ENCODE measurements at regions not wholly inside any gene's neighbourhood (a gene's known extent, or its start where the extent isn't known, plus 50 kb on each side); places are given as distances from the start of the nearest gene placed in this dataset.

DNA sequence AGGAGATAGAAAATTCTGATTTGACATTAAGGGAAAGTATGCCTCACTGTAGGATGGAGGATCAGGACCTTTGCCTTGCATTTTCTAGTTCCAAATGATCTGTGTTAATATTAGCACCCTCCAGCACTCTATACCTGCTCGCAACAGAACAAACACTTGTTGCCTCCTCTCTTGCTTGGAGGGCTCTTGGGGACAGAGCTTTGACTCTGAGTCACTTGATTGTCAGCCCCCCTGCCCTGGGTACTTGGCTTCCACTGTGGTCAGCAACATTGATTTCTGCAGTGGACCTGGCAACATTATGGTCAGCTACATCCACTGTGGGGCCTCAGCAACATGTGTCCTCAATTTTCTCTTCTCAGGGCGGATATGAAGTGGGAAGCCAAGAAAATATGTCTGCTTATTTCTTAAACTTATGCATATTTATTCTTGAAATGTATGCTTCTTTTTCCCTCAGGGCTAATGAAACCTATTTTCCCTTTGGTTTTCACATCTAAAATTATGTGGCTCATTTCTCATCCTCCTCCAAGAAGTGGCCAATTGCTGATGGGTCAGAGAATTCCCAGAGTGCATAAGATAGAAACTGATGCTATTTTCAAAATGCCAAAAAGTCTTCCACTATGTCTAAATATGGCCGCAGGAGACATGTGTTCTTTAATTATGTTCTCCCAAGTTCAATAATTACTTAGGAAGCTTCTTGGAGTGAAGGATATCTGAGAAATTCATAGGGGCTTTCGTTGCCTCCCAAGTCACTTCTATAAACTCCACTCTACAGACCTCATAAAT, 94.6 kb upstream of the SMIM36 start:
- H3K4me1 ChIP-seq, result peaks cover 40% of the 10 kb centered on the region
- H3K9me3 ChIP-seq, result no peaks in the 10 kb centered on the region
- H3K27ac ChIP-seq, result peak overlapping the region; percentile 33
- H3K27me3 ChIP-seq, result no peaks in the 10 kb centered on the region
- no peak overlapping the region for H3K4me3 ChIP-seq
- intact Hi-C loops (cut with DNase I), result loop anchor here (10.0 kb wide), 1 partner anchor 81 kb away; no protein-coding TSS in a partner anchor
- H3K36me3 ChIP-seq, result no peaks in the 10 kb centered on the region
- DNase-seq (ENCODE audit: extremely low spot score in 2 of 2), result no peak
- no peak for TF ChIP-seq POLR2AphosphoS5 (IDR thresholded peaks at IDR 0.05; ENCODE audit: insufficient read depth in 1 of 2, low read depth in 1 of 2)
- TF ChIP-seq POLR2A (IDR thresholded peaks at IDR 0.05), result no peak
- TF ChIP-seq, protein P1, sequence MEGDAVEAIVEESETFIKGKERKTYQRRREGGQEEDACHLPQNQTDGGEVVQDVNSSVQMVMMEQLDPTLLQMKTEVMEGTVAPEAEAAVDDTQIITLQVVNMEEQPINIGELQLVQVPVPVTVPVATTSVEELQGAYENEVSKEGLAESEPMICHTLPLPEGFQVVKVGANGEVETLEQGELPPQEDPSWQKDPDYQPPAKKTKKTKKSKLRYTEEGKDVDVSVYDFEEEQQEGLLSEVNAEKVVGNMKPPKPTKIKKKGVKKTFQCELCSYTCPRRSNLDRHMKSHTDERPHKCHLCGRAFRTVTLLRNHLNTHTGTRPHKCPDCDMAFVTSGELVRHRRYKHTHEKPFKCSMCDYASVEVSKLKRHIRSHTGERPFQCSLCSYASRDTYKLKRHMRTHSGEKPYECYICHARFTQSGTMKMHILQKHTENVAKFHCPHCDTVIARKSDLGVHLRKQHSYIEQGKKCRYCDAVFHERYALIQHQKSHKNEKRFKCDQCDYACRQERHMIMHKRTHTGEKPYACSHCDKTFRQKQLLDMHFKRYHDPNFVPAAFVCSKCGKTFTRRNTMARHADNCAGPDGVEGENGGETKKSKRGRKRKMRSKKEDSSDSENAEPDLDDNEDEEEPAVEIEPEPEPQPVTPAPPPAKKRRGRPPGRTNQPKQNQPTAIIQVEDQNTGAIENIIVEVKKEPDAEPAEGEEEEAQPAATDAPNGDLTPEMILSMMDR (IDR thresholded peaks at IDR 0.05), result no peak

DNA sequence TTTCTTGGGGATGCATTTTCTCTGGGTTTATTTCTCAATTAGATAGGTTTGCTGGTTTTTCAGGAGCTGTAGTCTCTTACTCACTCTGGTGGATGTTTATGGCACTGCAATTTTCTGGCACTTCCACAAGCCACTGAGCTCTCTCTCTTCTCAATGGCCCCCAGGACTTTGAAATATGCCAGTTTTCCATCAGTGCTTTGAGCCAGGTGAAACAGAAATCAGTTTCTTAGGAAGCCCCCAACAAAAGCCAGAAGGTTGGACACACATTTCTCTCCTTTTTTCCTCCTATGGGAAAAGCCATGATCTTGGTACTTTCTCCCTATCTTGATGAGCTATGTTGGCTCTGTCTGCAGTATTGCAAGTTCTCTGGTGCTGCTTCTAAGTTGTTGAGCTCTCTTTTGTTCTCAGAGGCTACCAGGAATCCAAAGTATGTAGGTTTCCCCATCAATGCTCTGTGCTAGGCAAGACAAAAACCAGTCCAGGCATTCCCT, 90.7 kb upstream of the SMIM36 start:
- H3K27ac ChIP-seq, result no peak overlapping the region
- no peak overlapping the region for H3K4me3 ChIP-seq
- H3K27me3 ChIP-seq, result no peaks in the 10 kb centered on the region
- H3K9me3 ChIP-seq, result peaks cover 6% of the 10 kb centered on the region
- TF ChIP-seq, protein P1 (IDR thresholded peaks at IDR 0.05), result peak in 2 of 3 experiments; percentile 12 to 62
- TF ChIP-seq POLR2A (IDR thresholded peaks at IDR 0.05), result no peak
- no peak for DNase-seq (ENCODE audit: extremely low spot score in 2 of 2)
- H3K4me1 ChIP-seq, result peaks cover 7% of the 10 kb centered on the region
- H3K36me3 ChIP-seq, result no peaks in the 10 kb centered on the region
- intact Hi-C loops (cut with DNase I), result loop anchor here (10.0 kb wide), 1 partner anchor 77 kb away; no protein-coding TSS in a partner anchor

- intact Hi-C loops (cut with DNase I), result no loop called here
- no peak overlapping the region for H3K4me3 ChIP-seq
- no peak for DNase-seq (ENCODE audit: extremely low spot score in 2 of 2)
- no peaks in the 10 kb centered on the region for H3K4me1 ChIP-seq
- H3K9me3 ChIP-seq, result peaks cover 6% of the 10 kb centered on the region
- no peaks in the 10 kb centered on the region for H3K27me3 ChIP-seq
- no peak overlapping the region for H3K27ac ChIP-seq
- TF ChIP-seq POLR2AphosphoS5 (IDR thresholded peaks at IDR 0.05; ENCODE audit: insufficient read depth in 1 of 2, low read depth in 1 of 2) (no peak), POLR2A (IDR thresholded peaks at IDR 0.05) (no peak)
- TF ChIP-seq, protein P1 (IDR thresholded peaks at IDR 0.05), result no peak
- no peaks in the 10 kb centered on the region for H3K36me3 ChIP-seq
Measured at GRCh38 chr17:55598495-55598894, 87.2 kb upstream of the SMIM36 start.

GRCh38 chr17:55588446-55589242, 77.4 kb upstream of the SMIM36 start:
- no peak for DNase-seq (ENCODE audit: extremely low spot score in 2 of 2)
- Histone ChIP-seq H3K9me3 (no peaks in the 10 kb centered on the region), H3K27me3 (no peaks in the 10 kb centered on the region), H3K4me1 (peaks cover 28% of the 10 kb centered on the region), H3K27ac (peak overlapping the region; percentile 72), H3K36me3 (no peaks in the 10 kb centered on the region), H3K4me3 (no peak overlapping the region)
- TF ChIP-seq POLR2A (IDR thresholded peaks at IDR 0.05) (no peak), POLR2AphosphoS5 (IDR thresholded peaks at IDR 0.05; ENCODE audit: insufficient read depth in 1 of 2, low read depth in 1 of 2) (no peak)
- TF ChIP-seq, protein P1 (IDR thresholded peaks at IDR 0.05), result no peak
- intact Hi-C loops (cut with DNase I), result no loop called here

Data from vagina (tissue), 2 donors.